Endodermal cell (in vitro differentiated cells): ENCODE measurements at regions not wholly inside any gene's neighbourhood (a gene's known extent, or its start where the extent isn't known, plus 50 kb on each side); places are given as distances from the start of the nearest gene placed in this dataset.
A peak's percentile ranks its signal among the peaks of the same experiment; 100 is the strongest.

Experiments used
- DNase-seq: peaks from one replicate; pipeline ENCODE4 v3.0.0-alpha.2; 2017
- H3K27ac ChIP-seq: 2 replicates; pipeline ENCODE4 v1.5.1; 2013; ENCODE audit warnings: mild to moderate bottlenecking, low read depth, low read length, moderate library complexity
- H3K27me3 ChIP-seq: 2 replicates; pipeline ENCODE4 v1.6.1; 2013; ENCODE audit warnings: mild to moderate bottlenecking, low read length, moderate library complexity; ENCODE audit not compliant: insufficient read depth, control insufficient read depth, poor library complexity, severe bottlenecking
- H3K36me3 ChIP-seq: 2 replicates; pipeline ENCODE4 v1.7.0; 2013; ENCODE audit warnings: mild to moderate bottlenecking, low read length, moderate library complexity; ENCODE audit not compliant: control insufficient read depth, insufficient read depth
- H3K4me1 ChIP-seq: one replicate; pipeline ENCODE4 v1.7.0; 2013; ENCODE audit warnings: low read length; ENCODE audit not compliant: control insufficient read depth, insufficient read depth
- H3K4me3 ChIP-seq: 2 replicates; pipeline ENCODE4 v1.5.1; 2013; ENCODE audit warnings: mild to moderate bottlenecking, low read length, moderate library complexity
- H3K9ac ChIP-seq: 2 replicates; pipeline ENCODE4 v1.6.1; 2013; ENCODE audit warnings: mild to moderate bottlenecking, low read length, moderate library complexity; ENCODE audit not compliant: poor library complexity, severe bottlenecking; ENCODE audit errors: extremely low read depth
- H3K9me3 ChIP-seq: 2 replicates; pipeline ENCODE4 v1.6.1; 2013; ENCODE audit warnings: mild to moderate bottlenecking, low read length, moderate library complexity; ENCODE audit not compliant: control insufficient read depth
- H3K27ac Mint-ChIP-seq: 2 replicates; pipeline ENCODE4 v1.8.0; 2020; ENCODE audit warnings: mixed read lengths
- H3K27me3 Mint-ChIP-seq: 2 replicates; pipeline ENCODE4 v1.8.0; 2021; ENCODE audit warnings: mild to moderate bottlenecking, mixed read lengths; ENCODE audit not compliant: insufficient read depth
- H3K36me3 Mint-ChIP-seq: 2 replicates; pipeline ENCODE4 v1.8.0; 2020; ENCODE audit warnings: low read depth, mixed read lengths
- H3K4me1 Mint-ChIP-seq: 2 replicates; pipeline ENCODE4 v1.8.0; 2020; ENCODE audit warnings: mixed read lengths
- H3K4me3 Mint-ChIP-seq: 2 replicates; pipeline ENCODE4 v1.8.0; 2020; ENCODE audit warnings: mild to moderate bottlenecking, moderate library complexity, mixed read lengths
- H3K9me3 Mint-ChIP-seq: 2 replicates; pipeline ENCODE4 v1.8.0; 2020; ENCODE audit warnings: mild to moderate bottlenecking, mixed read lengths
- CTCF ChIP-seq: fragments of 200-600 bp; sonication (generic); conservative IDR thresholded peaks from 2 replicates; pipeline ENCODE4 v1.5.0; 2021; ENCODE audit warnings: antibody characterized with exemption, mild to moderate bottlenecking
- WGBS, 2 experiments: methylation state at CpG; one replicate each; pipeline versions ENCODE4 v1.1.5 to v1.1.7; 2013; ENCODE audit warnings: missing lambda C conversion rate in 2 of 2, mixed read lengths in 1 of 2; ENCODE audit not compliant: insufficient coverage in 1 of 2, insufficient read length in 1 of 2; 5-methylcytosine and 5-hydroxymethylcytosine counted together

- H3K27ac Mint-ChIP-seq = peak overlapping the region; percentile 94
- peak overlapping the region; percentile 87 for H3K4me3 Mint-ChIP-seq
- peaks cover 17% of the 10 kb centered on the region for H3K4me1 Mint-ChIP-seq
- peak overlapping the region; percentile 85 for H3K4me3 ChIP-seq
- 7 to 8% methylated on average over 8 to 48 of the region's 48 CpGs for WGBS, 2 experiments
- H3K36me3 ChIP-seq = no peaks in the 10 kb centered on the region
- H3K9me3 ChIP-seq = no peaks in the 10 kb centered on the region
- no peak overlapping the region for H3K27ac ChIP-seq
- no peaks in the 10 kb centered on the region for H3K27me3 Mint-ChIP-seq
- peak; percentile 96 for DNase-seq
- H3K36me3 Mint-ChIP-seq = peaks cover 6% of the 10 kb centered on the region
- TF ChIP-seq CTCF = peak; percentile 93
- H3K9me3 Mint-ChIP-seq = no peaks in the 10 kb centered on the region
- H3K9ac ChIP-seq = peak overlapping the region; percentile 33
- H3K4me1 ChIP-seq = no peaks in the 10 kb centered on the region
- no peaks in the 10 kb centered on the region for H3K27me3 ChIP-seq
Measured at GRCh38 chr7:22549667-22550513, 49.9 kb upstream of the STEAP1B start.
